ENCODE measurements at regions not wholly inside any gene's neighbourhood (a gene's known extent, or its start where the extent isn't known, plus 50 kb on each side); places are given as distances from the start of the nearest gene placed in this dataset.

DNA sequence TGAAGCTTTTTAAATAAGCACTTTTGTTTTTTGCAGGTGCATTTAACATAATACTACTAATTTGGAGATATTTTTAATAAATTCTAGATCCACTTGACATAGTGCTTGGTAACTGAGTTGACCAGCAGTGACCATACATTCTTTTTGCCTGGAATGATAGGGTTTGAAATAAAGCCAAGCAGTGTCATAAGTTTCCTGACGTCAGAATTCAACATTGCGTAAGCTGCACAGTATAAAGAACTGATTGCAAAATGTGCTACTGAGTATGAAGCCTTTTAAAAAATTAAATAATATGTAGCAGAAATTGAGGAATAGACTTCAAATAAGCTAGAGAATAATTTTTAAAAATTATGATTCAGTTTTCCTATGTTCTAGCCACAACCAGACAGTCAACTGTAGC lies 454.6 kb upstream of the ARPP21 start:
- TF ChIP-seq, protein P1, sequence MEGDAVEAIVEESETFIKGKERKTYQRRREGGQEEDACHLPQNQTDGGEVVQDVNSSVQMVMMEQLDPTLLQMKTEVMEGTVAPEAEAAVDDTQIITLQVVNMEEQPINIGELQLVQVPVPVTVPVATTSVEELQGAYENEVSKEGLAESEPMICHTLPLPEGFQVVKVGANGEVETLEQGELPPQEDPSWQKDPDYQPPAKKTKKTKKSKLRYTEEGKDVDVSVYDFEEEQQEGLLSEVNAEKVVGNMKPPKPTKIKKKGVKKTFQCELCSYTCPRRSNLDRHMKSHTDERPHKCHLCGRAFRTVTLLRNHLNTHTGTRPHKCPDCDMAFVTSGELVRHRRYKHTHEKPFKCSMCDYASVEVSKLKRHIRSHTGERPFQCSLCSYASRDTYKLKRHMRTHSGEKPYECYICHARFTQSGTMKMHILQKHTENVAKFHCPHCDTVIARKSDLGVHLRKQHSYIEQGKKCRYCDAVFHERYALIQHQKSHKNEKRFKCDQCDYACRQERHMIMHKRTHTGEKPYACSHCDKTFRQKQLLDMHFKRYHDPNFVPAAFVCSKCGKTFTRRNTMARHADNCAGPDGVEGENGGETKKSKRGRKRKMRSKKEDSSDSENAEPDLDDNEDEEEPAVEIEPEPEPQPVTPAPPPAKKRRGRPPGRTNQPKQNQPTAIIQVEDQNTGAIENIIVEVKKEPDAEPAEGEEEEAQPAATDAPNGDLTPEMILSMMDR (IDR thresholded peaks at IDR 0.05; ENCODE audit: insufficient read depth, low read length, poor library complexity, severe bottlenecking) = no peak
- Histone ChIP-seq H3K36me3 (ENCODE audit: control insufficient read depth, insufficient read depth, low read length) (no peaks in the 10 kb centered on the region), H3K27me3 (replicated peaks; ENCODE audit: control insufficient read depth, insufficient read depth, low read length) (no peaks in the 10 kb centered on the region), H3K4me3 (replicated peaks; ENCODE audit: low read depth, low read length) (no peak overlapping the region)
- no peak for DNase-seq (ENCODE audit: extremely low read depth, insufficient read length)

DNA sequence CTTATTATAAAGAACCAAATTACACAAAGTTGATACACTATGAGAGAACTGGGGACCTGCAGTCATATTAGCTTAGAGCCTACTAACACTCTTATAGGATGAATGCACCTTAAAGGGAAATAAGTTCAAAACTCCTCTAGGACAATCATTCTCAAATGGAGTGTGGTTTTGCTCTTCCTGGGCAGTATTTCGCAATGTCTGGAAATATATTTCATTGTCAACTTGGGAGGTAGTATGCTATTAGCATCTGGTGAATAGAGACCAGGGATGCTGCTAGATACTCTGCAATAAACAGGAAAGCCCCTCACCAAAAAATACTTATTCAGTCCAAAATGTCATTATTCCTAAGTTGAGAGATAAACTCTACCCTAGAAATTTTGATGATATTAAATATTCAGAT lies 451.4 kb upstream of the ARPP21 start:
- Histone ChIP-seq H3K36me3 (ENCODE audit: control insufficient read depth, insufficient read depth, low read length) (no peaks in the 10 kb centered on the region), H3K27me3 (replicated peaks; ENCODE audit: control insufficient read depth, insufficient read depth, low read length) (no peaks in the 10 kb centered on the region), H3K4me3 (replicated peaks; ENCODE audit: low read depth, low read length) (no peak overlapping the region)
- DNase-seq (ENCODE audit: extremely low read depth, insufficient read length) = no peak
- TF ChIP-seq, protein P1 (IDR thresholded peaks at IDR 0.05; ENCODE audit: insufficient read depth, low read length, poor library complexity, severe bottlenecking) = no peak

DNA sequence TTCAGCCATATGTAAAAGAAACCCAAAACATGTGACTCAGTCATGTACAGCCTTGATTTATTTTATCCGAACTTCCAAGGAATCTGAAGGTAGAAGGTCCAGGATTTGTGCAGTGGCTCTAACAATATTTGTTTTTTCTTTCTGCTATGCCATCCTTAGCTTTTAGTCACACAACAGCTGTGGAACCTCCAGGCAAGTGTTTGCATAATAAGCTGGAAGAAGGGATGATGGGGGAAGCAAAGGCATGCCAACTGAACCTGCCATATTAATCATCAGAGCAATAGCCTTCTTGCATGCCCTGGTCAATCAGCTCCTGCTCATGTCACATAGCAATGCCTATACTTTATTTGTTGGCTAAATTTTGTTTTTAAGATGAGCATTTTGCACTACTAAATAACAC lies 444.7 kb upstream of the ARPP21 start:
- no peaks in the 10 kb centered on the region for H3K36me3 ChIP-seq (ENCODE audit: control insufficient read depth, insufficient read depth, low read length)
- TF ChIP-seq, protein P1 (IDR thresholded peaks at IDR 0.05; ENCODE audit: insufficient read depth, low read length, poor library complexity, severe bottlenecking) = no peak
- DNase-seq (ENCODE audit: extremely low read depth, insufficient read length) = no peak
- no peaks in the 10 kb centered on the region for H3K27me3 ChIP-seq (replicated peaks; ENCODE audit: control insufficient read depth, insufficient read depth, low read length)
- H3K4me3 ChIP-seq (replicated peaks; ENCODE audit: low read depth, low read length) = no peak overlapping the region

DNA sequence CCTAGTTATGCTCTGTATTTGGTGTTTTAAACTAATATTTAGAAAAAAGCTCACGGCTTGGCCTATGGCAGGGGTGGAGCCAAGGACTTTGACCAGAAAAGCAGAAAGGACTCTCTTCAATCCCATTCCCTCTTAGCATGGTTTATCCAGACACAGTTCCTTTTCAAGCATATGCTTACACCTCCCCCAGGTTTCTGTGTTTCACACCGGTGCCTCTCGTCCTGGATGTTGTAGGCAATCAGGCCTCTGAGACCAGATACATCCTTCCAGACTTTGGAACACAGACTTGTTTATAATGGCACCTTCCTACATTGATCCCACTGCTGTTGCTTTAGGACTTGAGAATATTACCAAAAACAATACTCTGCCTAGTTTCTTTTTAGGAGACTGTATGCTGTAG lies 440.5 kb upstream of the ARPP21 start:
- no peaks in the 10 kb centered on the region for H3K27me3 ChIP-seq (replicated peaks; ENCODE audit: control insufficient read depth, insufficient read depth, low read length)
- DNase-seq (ENCODE audit: extremely low read depth, insufficient read length) = no peak
- TF ChIP-seq, protein P1 (IDR thresholded peaks at IDR 0.05; ENCODE audit: insufficient read depth, low read length, poor library complexity, severe bottlenecking) = no peak
- H3K4me3 ChIP-seq (replicated peaks; ENCODE audit: low read depth, low read length) = no peak overlapping the region
- H3K36me3 ChIP-seq (ENCODE audit: control insufficient read depth, insufficient read depth, low read length) = no peaks in the 10 kb centered on the region

DNA sequence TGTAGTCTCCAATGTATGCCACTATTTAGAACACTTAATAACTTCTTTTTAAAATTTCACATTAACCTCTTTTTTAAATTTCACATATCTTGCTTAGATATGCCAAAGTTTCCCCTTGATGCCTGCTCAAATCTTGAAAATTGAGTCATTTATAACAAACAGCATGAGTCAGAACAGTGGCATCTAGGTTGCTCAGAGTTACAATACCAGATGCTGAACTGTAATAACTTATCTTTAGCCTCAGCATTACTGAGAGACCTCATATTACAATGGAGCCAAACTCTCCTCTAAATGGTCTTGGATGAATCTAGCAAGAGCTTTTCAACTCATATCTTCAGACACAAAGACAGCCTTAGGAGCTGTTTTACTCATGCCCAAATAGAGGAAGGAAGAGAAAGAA lies 439.3 kb upstream of the ARPP21 start:
- no peak for DNase-seq (ENCODE audit: extremely low read depth, insufficient read length)
- no peaks in the 10 kb centered on the region for H3K36me3 ChIP-seq (ENCODE audit: control insufficient read depth, insufficient read depth, low read length)

DNA sequence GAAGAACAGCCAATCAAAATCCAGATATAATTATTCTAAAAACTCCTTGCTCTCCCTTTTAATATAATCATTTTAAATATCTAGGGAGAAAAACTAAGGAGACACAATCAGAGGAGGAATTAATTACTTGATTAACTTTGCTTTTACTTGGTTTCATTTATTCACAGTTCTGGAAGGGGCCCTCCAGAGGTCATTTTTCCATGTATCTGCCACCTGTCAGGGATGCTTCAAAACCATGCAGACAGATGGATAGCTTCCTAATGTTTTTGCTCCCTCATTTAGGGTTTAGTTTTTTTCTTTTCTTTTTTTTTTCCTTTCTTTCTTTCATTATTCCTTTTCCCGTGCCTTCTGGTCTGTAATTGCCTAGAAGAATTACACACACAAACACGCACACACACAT lies 438.1 kb upstream of the ARPP21 start:
- no peaks in the 10 kb centered on the region for H3K36me3 ChIP-seq (ENCODE audit: control insufficient read depth, insufficient read depth, low read length)
- no peak overlapping the region for H3K4me3 ChIP-seq (replicated peaks; ENCODE audit: low read depth, low read length)
- DNase-seq (ENCODE audit: extremely low read depth, insufficient read length) = no peak
- no peaks in the 10 kb centered on the region for H3K27me3 ChIP-seq (replicated peaks; ENCODE audit: control insufficient read depth, insufficient read depth, low read length)
- TF ChIP-seq, protein P1 (IDR thresholded peaks at IDR 0.05; ENCODE audit: insufficient read depth, low read length, poor library complexity, severe bottlenecking) = no peak

More for the DNA sequence above, 439.3 kb upstream of the ARPP21 start:
- Histone ChIP-seq H3K4me3 (replicated peaks; ENCODE audit: low read depth, low read length) (no peak overlapping the region), H3K27me3 (replicated peaks; ENCODE audit: control insufficient read depth, insufficient read depth, low read length) (no peaks in the 10 kb centered on the region)
- TF ChIP-seq, protein P1 (IDR thresholded peaks at IDR 0.05; ENCODE audit: insufficient read depth, low read length, poor library complexity, severe bottlenecking) = no peak

Measured in GM06990 (cell line).